Right lobe of liver (tissue), 6 donors: ENCODE measurements at regions not wholly inside any gene's neighbourhood (a gene's known extent, or its start where the extent isn't known, plus 50 kb on each side); places are given as distances from the start of the nearest gene placed in this dataset.

Experiments
- ATAC-seq, 4 donors: fragments of 200-7000 bp; cut with Tn5 transposase; one replicate each; pipeline ENCODE4 v1.9.1; 2020; ENCODE audit warnings: mild to moderate bottlenecking in 4 of 4, moderate library complexity in 4 of 4
- DNase-seq, 3 donors: peaks; one replicate each; pipeline ENCODE4 v3.0.0-alpha.2; 2020
- H3K27ac ChIP-seq, 3 donors: fragments of 200-600 bp; one replicate each; pipeline ENCODE4 v1.8.0; 2022
- H3K27me3 ChIP-seq, 2 donors: fragments of 200-600 bp; one replicate each; pipeline ENCODE4 v1.8.0; 2022
- H3K36me3 ChIP-seq, 4 donors: fragments of 200-600 bp; sonication (generic) in 1 of 4; one replicate each; pipeline versions ENCODE4 v1.5.1 to v1.8.0; 2017 to 2022; ENCODE audit warnings: control low read depth in 1 of 4
- H3K4me1 ChIP-seq, 4 donors: fragments of 200-600 bp; sonication (generic) in 1 of 4; one replicate each; pipeline versions ENCODE4 v1.5.1 to v1.8.0; 2017 to 2022; ENCODE audit warnings: control low read depth in 1 of 4
- H3K4me3 ChIP-seq, 3 donors: fragments of 200-600 bp; one replicate each; pipeline ENCODE4 v1.8.0; 2022
- H3K9me3 ChIP-seq, 4 donors: fragments of 200-600 bp; sonication (generic) in 1 of 4; one replicate each; pipeline versions ENCODE4 v1.5.1 to v1.8.0; 2017 to 2022; ENCODE audit warnings: control low read depth in 1 of 4
- CTCF ChIP-seq, 4 donors: fragments of 200-600 bp in 3 of 4; fragments of 450-650 bp in 1 of 4; IDR thresholded peaks; one replicate each; pipeline versions ENCODE4 v1.5.1 to v1.8.0; 2016 to 2022; ENCODE audit warnings: antibody characterized with exemption in 4 of 4, mild to moderate bottlenecking in 2 of 4
- POLR2A ChIP-seq: fragments of 450-650 bp; IDR thresholded peaks from one replicate; pipeline ENCODE4 v1.6.1; 2017; ENCODE audit warnings: antibody characterized with exemption, mild to moderate bottlenecking
- WGBS: methylation state at CpG from one replicate; pipeline ENCODE4 v1.1.6; 2018; ENCODE audit warnings: low coverage, low lambda C conversion rate; ENCODE audit not compliant: insufficient coverage; ENCODE audit errors: missing lambda C conversion rate; 5-methylcytosine and 5-hydroxymethylcytosine counted together
- intact Hi-C, 2 donors: fragments of 100-400 bp; cut with DNase I; formaldehyde crosslinking; loops; one replicate each; pipeline versions ENCODE4 v1.11.2 to v1.14.1; 2022
- donor health status: DM: no; HTN: yes; CAD: no.
- donor health status: DM: no; HTN: no; CAD: no.
- donor health status: DM: no; HTN: no; CAD: no.
- donor health status: DM: no; HTN: yes; CAD: no.
- donor health status: DM: no; HTN: yes; CAD: no.

- H3K4me3 ChIP-seq, result no peak overlapping the region
- ATAC-seq (no peak), DNase-seq (no peak)
- intact Hi-C loops, result no loop called here
- no peak overlapping the region for H3K27ac ChIP-seq
- H3K9me3 ChIP-seq, result no peaks in the 10 kb centered on the region
- H3K36me3 ChIP-seq, result no peaks in the 10 kb centered on the region
- no peaks in the 10 kb centered on the region for H3K4me1 ChIP-seq
- 13% methylated on average over 3 of the region's 10 CpGs for WGBS
- H3K27me3 ChIP-seq, result no peaks in the 10 kb centered on the region
- TF ChIP-seq POLR2A (no peak), CTCF (IDR thresholded peaks at IDR 0.05) (no peak)
Measured at GRCh38 chr5:3126639-3127038, 375.2 kb upstream of the IRX2 start.

GRCh38 chr5:3124410-3124809, 372.9 kb upstream of the IRX2 start:
- TF ChIP-seq POLR2A (no peak), CTCF (IDR thresholded peaks at IDR 0.05) (no peak)
- no peak overlapping the region for H3K27ac ChIP-seq
- DNase-seq (no peak), ATAC-seq (no peak)
- no peaks in the 10 kb centered on the region for H3K36me3 ChIP-seq
- intact Hi-C loops, result no loop called here
- H3K4me3 ChIP-seq, result no peak overlapping the region
- H3K27me3 ChIP-seq, result no peaks in the 10 kb centered on the region
- no peaks in the 10 kb centered on the region for H3K9me3 ChIP-seq
- WGBS, result 69% methylated on average over 5 of the region's 6 CpGs
- no peaks in the 10 kb centered on the region for H3K4me1 ChIP-seq

- no peak for TF ChIP-seq POLR2A
- no peak for TF ChIP-seq CTCF (IDR thresholded peaks at IDR 0.05)
- Histone ChIP-seq H3K4me3 (no peak overlapping the region), H3K27ac (no peak overlapping the region), H3K4me1 (no peaks in the 10 kb centered on the region), H3K9me3 (no peaks in the 10 kb centered on the region), H3K27me3 (no peaks in the 10 kb centered on the region), H3K36me3 (no peaks in the 10 kb centered on the region)
- intact Hi-C loops, result no loop called here
- ATAC-seq (no peak), DNase-seq (no peak)
- 48% methylated on average over 1 of the region's 1 CpG for WGBS
Measured at GRCh38 chr5:3123763-3124157, 372.3 kb upstream of the IRX2 start.

- TF ChIP-seq CTCF (IDR thresholded peaks at IDR 0.05) (no peak), POLR2A (no peak)
Measured at GRCh38 chr5:3122985-3123762, 371.7 kb upstream of the IRX2 start.

More at GRCh38 chr5:3122985-3123762, 371.7 kb upstream of the IRX2 start:
- 6% methylated on average over 6 of the region's 6 CpGs for WGBS
- no peak for DNase-seq
- H3K4me1 ChIP-seq, result no peaks in the 10 kb centered on the region
- no peak overlapping the region for H3K27ac ChIP-seq
- no peaks in the 10 kb centered on the region for H3K36me3 ChIP-seq
- ATAC-seq, result no peak
- no peaks in the 10 kb centered on the region for H3K9me3 ChIP-seq
- intact Hi-C loops, result no loop called here
- no peak overlapping the region for H3K4me3 ChIP-seq
- H3K27me3 ChIP-seq, result no peaks in the 10 kb centered on the region
